ENCODE measurements at regions not wholly inside any gene's neighbourhood (a gene's known extent, or its start where the extent isn't known, plus 50 kb on each side); places are given as distances from the start of the nearest gene placed in this dataset.
A peak's percentile ranks its signal among the peaks of the same experiment; 100 is the strongest.

DNA sequence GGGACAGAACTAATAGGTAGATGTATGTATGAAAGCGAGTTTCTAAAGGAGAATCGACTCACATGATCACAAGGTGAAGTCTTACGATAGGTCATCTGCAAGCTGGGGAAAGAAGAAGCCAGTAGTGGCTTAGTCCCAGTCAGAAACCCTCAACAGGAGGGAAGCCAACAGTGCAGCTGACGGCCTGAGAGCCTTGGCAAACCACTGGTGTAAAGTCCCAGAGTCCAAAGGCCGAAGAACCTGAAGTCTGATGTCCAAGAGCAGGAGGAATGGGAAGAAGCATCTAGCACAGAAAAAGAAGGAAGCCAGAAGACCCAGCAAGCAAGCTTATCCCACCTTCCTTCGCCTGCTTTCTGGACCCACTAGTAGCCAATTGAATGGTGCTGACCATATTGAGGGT, 507.6 kb upstream of the ARGLU1 start:
- no peak for DNase-seq

DNA sequence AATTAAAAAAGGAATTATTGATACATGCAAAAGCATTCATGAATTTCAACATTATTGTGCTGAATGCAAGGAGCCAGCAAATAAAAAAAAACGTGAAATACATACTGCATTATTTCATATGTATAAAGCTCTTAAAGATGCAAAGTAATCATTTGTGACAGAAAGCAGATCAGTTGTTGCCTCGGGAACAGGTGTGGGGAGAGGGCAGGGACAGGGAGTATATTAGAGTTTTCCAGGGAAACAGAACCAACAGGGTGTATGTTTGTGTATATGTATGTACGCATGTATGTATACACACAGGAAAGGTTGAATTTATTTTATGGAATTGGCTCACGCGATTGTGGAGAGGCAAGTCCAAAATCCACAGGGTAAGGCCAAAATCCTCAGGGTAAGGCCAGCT, 502.9 kb upstream of the ARGLU1 start:
- no peak for DNase-seq

DNA sequence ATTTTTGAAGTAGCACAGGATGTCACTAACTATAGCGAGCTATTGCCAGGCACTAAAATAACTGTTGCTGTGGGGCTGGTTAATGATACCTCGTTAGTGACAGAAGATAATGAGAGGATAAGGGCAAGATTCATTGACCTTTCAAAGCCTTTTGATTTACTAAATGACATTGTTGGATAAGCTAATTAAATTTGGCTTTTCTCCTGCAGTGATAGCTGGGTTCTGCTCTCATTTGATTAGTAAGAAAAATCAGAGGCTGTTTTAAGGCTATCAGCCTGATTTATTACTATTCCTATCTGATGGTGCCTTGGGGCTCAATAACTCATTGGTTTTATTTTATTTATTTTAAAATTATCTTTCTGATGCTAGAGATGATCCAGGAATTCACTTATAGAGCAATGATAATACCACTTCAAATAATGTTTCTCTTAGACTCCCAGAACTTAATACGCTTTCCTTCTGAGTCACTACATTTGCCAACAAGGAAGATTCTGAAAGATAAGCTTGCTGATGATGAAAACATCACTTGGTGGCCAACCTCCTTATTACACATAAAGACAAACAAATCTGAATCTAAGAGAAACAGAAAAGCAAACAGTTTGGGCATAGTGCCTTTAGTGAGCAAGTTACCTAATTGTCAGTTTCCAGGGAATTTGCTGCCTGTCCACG, 501.3 kb upstream of the ARGLU1 start:
- no peak for DNase-seq

DNA sequence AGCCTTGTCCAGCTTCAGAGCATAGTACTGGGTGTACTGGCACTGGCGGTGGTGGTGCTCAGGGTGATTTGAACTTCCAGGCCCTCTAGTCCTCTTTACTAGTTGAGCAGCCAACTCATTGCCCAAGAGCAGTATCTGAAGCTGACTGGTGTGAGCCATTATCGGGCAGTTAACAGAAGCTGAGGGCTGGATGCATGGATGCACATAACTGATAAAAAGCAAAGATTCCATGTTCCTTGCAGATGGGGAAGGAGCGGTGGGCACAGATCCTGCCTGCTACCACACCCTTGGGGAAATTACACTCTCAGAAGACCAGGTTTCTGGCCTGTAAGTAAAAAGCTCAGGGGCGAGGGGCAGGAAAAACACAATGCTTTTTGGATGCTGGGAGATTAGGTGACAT, 499.4 kb upstream of the ARGLU1 start:
- DNase-seq: no peak

DNA sequence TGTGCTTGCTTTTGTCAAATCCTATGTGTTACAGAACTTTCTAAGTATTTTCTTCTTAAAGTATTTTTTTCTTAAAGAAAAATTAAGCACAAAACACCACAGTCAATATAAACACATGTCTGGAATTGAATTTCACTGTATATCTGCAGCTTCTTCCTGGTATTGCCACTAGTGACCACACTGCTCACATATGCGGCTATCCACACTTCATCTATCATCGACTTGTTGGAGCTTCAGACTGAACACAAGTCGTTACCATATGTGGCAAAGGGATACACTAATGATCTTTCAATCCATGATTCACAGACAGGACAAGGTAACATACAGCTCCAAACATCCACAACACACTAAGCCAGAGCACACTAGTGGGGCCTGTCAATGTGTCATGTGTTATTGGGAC, 498.4 kb upstream of the ARGLU1 start:
- no peak for DNase-seq

DNA sequence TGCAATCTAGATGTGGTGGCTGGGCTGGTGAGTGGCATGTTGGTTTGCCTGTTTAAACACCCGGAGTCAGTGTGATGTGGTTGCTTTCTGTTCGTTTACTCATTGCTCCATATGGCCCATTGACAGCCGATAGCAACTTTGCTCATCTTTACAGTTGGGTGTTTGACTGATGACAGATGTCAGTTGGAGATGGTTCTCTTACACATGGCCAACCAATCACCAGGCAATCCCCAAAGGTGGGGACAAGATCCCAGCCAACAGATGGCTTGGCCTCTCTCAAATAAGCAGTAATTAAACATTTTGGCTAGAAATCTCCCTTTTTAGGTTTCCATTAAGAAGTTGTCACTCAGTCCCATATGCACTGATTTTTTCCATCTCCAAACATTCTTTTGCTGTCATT, 497.1 kb upstream of the ARGLU1 start:
- DNase-seq: no peak

DNA sequence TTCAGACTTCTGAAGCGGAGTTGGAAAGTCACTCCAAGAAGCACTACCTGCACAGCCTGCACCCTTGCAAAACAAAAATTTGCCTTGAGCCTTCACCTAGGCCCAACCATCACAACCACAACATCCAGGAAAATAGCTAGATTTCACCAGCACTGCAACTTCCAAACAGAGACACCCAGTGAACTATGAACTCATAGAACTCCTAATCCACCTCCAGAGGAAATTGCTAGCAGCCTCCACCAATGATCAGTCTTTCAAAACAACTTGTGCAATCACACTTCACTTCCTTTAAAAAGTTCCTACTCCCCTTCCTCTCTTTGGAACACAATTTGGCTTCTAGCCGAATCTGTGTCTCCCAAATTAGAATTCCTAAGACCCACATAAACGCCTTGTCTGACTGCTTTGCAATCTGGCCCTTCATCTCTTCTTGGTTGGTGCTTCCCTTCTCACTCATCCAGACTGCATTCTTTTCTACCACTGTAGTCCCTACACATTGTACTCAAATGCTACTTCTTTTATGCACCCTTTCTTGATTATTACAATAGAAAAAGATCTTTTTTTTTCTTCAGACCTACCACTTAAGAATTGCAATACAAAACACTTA, 489.2 kb upstream of the ARGLU1 start:
- no peak for DNase-seq

DNA sequence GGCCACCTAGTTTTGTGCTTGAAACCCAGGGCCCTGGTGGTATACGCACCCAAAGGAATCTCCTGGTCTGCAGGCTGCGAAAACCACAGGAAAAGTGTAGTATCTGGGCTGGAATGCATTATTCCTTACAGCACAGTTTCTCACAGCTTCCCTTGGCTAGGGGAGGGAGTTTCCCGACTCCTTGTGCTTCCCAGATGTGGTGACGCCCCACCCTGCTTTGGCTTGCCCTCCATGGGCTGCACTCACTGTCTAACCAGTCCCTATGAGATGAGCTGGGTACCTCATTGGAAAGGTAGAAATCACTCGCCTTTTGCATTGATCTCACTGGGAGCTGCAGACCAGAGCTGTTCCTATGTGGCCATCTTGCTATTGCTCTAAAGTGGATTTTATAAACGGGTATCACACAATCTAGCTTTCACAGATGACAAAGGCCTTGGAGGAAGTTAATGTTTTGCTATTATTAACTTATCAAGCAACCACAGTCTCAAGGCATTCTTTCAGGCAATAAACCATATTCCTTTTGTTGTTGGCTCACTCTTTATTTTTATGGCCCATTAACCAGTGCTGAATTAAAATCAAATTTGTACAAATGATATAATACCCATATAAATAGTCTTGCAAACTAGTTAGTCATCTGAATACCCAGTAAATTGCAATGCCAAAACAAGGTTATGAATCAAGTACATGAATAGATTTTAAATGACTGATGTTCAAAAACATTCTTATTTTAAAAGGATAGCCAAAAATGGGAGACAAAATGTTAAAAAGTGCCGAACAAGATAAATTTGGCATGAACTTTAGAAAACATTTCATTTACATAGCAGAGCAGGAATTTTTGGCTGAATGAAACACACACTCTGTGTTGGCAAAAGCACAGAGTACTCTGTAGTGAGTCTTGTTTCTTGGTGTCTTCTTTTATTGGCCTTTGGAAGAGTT, 475.4 kb upstream of the ARGLU1 start:
- no peak for DNase-seq

DNA sequence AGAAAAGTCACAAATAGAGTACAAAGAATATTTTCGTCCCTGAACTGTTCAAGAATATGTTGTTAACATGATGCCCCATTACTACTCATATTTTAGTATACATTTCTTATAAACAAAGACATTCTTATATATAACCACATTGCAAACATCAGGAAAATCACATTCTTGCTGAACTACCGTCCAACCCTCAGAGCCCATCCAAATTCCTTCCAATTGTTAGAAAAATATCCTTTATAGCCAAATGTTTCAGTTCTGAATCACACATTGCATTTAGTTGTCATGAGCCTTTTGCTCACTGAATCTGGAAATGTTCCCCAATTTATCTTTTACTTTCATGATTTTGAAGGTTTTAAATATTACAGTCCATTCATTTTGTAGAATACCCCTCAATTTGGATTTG, 467.8 kb upstream of the ARGLU1 start:
- peak; percentile 71 for DNase-seq

DNA sequence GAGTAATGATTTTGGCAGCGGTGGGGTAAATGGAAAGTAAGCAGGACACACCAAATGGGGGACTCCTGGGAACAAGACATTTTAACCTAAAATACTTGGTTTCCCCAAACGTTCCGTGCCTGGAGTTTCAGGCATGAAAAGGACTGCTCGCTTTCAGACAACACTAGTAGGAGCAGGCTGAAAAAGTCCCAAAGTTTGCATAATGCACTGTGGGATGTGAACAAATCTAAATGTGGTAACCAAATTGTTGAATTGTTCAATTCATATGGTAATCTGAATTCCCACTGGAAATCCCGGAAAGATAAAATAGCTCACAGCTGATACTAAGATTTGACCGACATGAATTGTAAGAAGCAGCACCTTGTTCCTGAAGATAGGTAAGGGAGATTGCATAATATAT, 467.2 kb upstream of the ARGLU1 start:
- no peak for DNase-seq

DNA sequence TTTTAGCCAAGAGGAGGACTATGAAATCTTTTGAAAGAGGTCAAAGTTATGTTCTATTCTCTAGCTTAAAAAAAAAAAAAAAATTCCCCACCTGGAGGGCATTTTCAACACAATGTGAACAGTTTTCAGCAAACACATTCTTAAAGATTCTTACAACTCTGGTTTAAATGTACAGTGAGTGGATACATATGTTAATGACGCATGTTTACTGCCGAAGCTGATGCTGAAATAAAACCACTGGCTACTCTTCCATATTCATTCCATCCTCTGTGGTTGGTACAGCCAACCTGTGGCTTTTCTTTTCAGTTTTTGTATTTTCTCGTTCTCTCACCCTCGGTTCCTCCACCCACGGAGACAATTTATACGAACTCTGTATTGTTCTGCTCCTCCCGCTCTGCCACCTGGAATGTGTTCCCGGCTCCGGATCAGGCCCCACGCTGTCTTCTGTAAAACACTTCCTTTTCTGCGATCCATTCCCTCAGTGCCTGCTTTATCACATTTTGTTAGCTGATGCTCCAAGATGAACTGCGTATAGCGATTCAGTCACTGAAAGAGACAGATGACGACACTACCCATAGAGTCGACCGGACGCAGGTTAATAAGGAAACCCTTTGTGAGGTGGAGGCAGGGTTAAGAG, 466.4 kb upstream of the ARGLU1 start:
- DNase-seq: no peak

DNA sequence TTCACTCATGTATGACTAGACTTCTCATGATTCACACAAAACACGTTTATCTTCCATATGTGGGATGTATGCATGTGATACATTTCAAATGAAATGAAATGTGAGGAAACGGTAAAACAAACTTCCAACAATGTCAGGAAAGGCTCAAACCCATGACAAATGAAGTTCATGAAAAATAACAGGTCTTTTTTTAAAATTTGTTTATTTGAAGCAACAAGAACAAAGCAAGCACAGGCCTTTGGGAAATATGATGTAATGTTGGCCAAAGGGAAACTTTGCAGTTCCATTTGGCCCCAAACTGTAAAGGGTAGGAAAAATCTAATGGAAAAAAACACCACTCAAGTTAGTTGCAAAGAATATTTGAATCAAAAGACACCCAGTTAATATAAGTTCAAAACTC, 463.8 kb upstream of the ARGLU1 start:
- DNase-seq: peak; percentile 12

DNA sequence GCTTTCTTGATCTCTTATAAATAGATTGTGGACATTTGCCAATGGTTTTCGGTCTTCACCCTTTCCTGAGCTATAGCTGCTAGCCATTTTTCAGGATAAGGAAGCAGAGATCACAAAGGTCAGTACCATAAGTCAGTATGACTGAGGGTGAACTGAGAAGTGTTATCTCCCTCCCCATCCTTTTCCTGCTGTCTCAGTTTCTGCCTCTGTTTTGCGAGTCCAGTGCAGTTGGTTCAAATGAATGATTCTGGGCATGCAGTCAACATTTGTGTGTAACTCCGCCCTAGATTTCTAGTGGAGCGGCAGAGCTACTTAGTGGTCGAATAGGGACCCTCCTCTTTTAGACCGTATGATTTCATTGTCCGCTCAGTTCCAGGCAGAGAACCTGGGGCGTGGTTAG, 460.8 kb upstream of the ARGLU1 start:
- no peak for DNase-seq

DNA sequence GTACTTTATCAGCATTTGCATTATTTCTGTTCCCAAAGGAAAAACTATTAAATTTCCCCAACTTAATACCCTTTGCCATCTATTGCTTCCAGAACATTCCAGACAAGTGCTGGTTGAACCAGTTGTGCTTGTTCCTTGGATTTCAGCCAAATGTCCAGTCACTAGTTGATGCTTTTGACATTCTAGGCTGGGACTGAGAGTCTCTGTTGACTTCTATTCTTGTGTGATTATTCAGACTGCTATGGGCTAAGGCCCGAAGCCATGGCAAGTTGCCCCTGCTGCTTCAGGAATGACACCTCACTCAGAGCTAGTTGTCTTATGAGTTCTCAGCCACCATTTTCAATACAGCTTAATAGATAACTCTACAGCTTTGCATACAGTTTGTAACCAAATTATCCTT, 458.1 kb upstream of the ARGLU1 start:
- DNase-seq: no peak

DNA sequence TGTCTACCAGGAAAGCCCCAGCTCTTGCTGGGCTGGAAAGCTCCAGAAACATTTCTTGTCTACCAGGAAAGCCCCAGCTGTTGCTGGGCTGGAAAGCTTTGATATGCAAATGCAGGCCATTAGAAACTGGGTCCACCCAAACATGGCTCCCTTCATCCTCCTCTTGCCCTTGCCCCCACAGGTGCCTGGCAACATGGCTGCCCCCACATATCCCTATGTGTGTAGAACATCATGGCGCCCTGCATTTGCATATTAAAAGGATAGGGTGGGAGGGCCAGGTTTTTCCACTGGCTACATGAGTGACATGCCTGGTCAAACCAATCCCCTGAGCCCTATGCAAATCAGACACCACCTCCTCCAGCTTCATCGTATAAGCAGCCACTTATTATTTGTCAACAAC, 455.4 kb upstream of the ARGLU1 start:
- DNase-seq: no peak

DNA sequence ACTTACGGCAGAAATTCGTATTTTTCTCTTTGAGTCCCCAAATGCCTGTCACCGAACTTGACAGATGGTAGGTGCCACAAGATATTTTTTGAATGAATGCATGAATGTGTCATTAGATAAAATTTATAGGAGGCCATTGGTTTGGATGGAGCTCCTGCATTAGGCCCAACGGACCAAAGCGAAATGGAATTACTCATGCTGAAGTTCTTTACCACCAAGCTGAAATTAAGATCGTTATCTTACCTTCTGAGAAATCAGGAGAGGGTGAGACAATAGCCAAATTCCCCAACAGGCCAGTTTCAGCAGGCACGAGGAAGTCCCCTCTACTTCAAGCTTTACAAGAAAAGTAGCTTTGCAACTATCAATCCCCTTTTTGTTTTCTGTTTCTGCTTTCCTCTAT, 452.5 kb upstream of the ARGLU1 start:
- DNase-seq: no peak

DNA sequence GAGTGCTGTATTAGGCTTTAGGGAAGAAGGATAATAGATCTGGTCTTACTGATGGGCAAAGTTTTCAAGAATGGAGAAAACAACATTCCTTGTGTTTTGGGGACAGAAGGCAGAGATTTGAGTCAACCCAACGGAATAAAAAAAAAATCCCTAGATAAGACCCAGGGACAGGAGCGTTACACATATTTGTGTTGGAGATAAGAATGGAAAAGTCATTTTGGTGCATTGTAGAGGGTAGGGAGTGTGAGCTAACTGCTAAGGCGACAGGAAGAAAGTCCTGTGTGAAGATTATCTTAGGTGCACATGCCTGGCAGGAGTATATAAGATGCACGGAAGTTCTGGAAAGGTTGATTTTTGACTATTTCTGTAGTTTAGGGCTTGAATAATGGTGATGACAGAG, 450.3 kb upstream of the ARGLU1 start:
- no peak for DNase-seq

DNA sequence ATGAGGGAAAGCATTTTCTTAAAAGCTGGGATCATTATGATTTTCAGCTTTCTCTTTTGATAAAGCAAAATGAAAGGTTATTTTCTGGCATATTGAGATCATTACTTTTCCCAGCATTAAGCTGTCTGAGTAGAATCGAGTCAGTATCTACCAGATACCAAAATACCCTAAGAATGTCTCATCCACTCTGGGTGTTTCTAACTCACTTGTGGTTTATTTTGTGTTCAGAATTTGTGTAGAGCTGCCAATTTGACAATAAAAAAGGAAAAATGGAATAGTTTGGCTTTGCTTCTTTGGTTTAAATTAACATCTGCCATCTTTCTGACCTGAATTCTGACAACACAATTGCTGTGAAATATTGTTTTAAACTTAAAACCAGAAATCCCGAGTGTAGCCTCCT, 438.7 kb upstream of the ARGLU1 start:
- no peak for DNase-seq

DNA sequence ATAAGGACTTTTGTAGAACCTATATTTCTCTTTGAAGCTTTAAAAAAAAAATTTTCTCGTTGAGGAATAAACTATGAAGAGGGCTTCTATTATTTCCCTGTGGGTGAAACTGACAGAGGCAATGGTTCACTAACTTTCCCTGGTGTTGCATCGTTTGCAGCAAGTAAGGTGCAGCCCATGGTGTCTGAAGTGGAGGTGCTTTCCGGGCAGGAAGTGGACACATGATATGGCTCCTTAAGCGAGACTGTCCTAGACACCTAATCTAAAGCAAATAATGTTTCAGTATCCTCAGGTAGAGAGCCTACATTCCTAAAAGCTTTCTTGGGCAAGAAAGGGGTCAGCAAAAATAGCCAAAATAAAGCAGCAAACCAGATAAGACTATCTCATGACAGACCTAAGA, 437.6 kb upstream of the ARGLU1 start:
- no peak for DNase-seq

DNA sequence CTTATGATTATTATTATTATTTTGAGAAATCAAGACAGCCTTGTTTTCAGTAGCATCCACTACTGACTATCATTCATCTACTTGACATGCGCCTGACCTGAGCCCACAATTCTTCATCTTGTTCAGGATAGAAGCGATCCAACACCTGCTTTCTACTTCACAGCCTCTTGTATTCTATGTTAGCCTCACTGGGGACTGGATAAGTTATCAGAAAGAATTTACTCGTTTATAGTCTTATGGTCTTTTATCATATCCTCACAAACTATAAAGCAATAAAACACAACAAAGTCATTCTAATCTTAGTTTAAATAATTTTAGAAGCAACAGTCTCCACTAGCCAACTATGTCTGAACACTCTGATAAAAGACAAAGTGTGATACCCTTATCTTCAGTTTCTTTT, 436.0 kb upstream of the ARGLU1 start:
- DNase-seq: no peak

DNA sequence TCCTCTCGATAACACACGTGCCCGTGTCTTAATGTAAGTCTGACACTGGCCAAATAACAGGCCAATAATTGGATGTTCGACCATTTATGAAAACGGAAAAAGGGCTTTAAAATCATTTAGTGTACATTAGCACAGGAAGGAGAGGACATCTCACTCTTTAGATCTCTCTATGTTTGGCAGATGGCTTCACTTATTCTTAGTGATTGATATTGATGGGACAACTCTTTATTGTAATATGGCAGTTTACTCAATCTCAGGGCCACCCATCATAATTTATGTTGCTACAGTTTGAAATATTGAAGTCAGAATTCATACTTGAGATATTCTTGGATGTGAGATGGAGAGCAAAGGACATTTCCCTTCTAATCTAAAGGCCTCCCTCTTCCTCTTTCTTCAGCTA, 430.7 kb upstream of the ARGLU1 start:
- no peak for DNase-seq

DNA sequence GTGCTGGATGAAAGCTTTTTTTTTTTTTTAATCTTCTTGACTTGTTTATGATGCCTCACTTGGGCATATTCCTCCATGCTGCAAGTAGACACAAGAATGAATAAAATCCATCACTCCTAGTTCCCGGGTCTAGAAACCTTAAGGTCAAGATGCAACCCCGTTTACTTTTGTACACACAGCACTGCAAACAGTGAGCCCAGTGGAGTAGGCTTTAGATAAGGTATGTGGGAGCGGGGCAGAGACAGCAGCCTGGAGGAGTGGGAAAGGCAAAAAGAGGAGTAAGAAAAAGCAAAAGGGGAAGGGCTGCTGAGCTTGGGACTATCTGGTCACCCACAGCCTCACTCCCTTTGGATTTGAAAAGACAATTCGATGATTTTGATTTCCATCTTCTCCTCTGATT, 429.8 kb upstream of the ARGLU1 start:
- DNase-seq: no peak

DNA sequence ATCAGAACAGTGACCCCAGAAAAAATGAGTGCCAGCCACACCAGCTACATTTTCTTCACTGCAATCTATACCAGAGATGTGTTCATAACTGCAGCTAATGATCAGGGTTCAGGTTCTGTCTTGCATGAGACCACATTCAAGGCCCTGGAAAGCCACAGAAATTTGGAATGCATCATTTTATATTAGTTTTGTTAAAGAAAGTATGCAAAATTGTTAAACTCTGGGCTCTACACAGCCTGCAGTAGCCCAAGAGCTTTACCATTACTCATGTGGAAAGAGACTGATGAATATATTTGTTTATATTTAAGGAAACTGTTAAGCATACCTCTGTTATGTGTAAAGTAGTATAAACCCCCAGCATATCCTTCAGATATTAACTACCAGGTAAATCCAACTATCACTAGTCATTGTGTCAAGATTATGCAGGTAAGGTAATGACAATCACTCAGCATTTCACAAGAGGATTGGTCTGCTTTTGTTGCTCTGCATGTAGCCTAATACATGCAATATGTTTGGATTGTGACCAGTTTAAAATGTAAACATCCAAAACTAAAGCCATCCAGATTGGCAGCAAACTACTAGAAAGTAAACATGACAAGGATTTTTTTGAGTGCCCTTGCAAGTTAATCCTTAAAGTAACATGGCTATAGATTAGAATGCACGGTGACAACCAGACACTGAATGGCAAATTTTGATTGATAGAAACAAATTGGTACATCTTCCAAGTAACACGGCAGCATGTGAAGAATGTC, 429.1 kb upstream of the ARGLU1 start:
- DNase-seq: no peak
